SK-N-SH (cell line): ENCODE measurements at regions not wholly inside any gene's neighbourhood (a gene's known extent, or its start where the extent isn't known, plus 50 kb on each side); places are given as distances from the start of the nearest gene placed in this dataset.

ENCODE experiments used
- CTCF ChIA-PET: fragments of 300-600, 350-600 bp; formaldehyde crosslinking; extraction: SDS; loops from one replicate; lab custom pipeline; 2021; lab: Yijun Ruan, JAX
- POLR2A ChIA-PET: fragments of 350-600 bp; sonication (Branson Sonifier 250); formaldehyde crosslinking; extraction: SDS; loops from one replicate; lab custom pipeline; 2020; ENCODE audit warnings: antibody characterized with exemption, inconsistent platforms; lab: Yijun Ruan, JAX
- DNase-seq: peaks from one replicate; pipeline ENCODE4 v3.0.0; 2012
- H2AFZ ChIP-seq: fragments of 200-600 bp; sonication (generic); 2 replicates; pipeline ENCODE4 v1.8.1; 2016; ENCODE audit warnings: antibody characterized with exemption, mild to moderate bottlenecking, low read depth
- H3F3A ChIP-seq: fragments of 200-600 bp; sonication (generic); replicated peaks from 2 replicates; pipeline ENCODE3; 2016; ENCODE audit warnings: antibody characterized with exemption, mild to moderate bottlenecking; ENCODE audit not compliant: insufficient read depth
- H3K27ac ChIP-seq, 2 experiments: fragments of 200-500 bp in 1 of 2; fragments of 200-600 bp in 1 of 2; sonication (Bioruptor generic) in 1 of 2; sonication (generic), shearing (Covaris generic) in 1 of 2; 2 replicates each; pipeline versions ENCODE4 v1.5.1 to v1.6.1; 2014 to 2016; ENCODE audit warnings: low read depth in 2 of 2, inconsistent platforms in 1 of 2, low read length in 1 of 2, mild to moderate bottlenecking in 1 of 2, mixed read lengths in 1 of 2
- H3K27me3 ChIP-seq: fragments of 200-600 bp; sonication (generic), shearing (Covaris generic); 2 replicates; pipeline ENCODE4 v1.6.1; 2016; ENCODE audit warnings: mixed run types; ENCODE audit not compliant: insufficient read depth
- H3K36me3 ChIP-seq, 2 experiments: fragments of 200-500 bp in 1 of 2; fragments of 200-600 bp in 1 of 2; sonication (Bioruptor generic) in 1 of 2; sonication (generic) in 1 of 2; replicated peaks in 1 of 2; 2 replicates each; pipeline versions ENCODE3 to v1.5.1; 2014 to 2016; ENCODE audit warnings: low read length in 1 of 2, mild to moderate bottlenecking in 1 of 2; ENCODE audit not compliant: insufficient read depth in 2 of 2, control insufficient read depth in 1 of 2
- H3K4me1 ChIP-seq, 2 experiments: fragments of 200-500 bp in 1 of 2; fragments of 200-600 bp in 1 of 2; sonication (Bioruptor generic) in 1 of 2; sonication (generic), shearing (Covaris generic) in 1 of 2; 2 replicates each; pipeline versions ENCODE4 v1.5.1 to v1.6.1; 2014 to 2016; ENCODE audit warnings: low read depth in 1 of 2, low read length in 1 of 2, mixed run types in 1 of 2; ENCODE audit not compliant: insufficient read depth in 2 of 2, control insufficient read depth in 1 of 2
- H3K4me2 ChIP-seq: fragments of 200-600 bp; sonication (generic), shearing (Covaris generic); 2 replicates; pipeline ENCODE4 v1.6.1; 2017; ENCODE audit warnings: mixed run types
- H3K4me3 ChIP-seq, 2 experiments: fragments of 200-500 bp in 1 of 2; fragments of 200-600 bp in 1 of 2; sonication (Bioruptor generic) in 1 of 2; sonication (generic), shearing (Covaris generic) in 1 of 2; 2 replicates each; pipeline versions ENCODE4 v1.5.1 to v1.8.1; 2014 to 2016; ENCODE audit warnings: low read depth in 2 of 2, inconsistent platforms in 1 of 2, low read length in 1 of 2, mild to moderate bottlenecking in 1 of 2, mixed read lengths in 1 of 2, moderate library complexity in 1 of 2
- H3K79me2 ChIP-seq: fragments of 200-600 bp; sonication (generic); 2 replicates; pipeline ENCODE4 v1.8.1; 2017; ENCODE audit warnings: mild to moderate bottlenecking; ENCODE audit not compliant: insufficient read depth
- H3K9ac ChIP-seq: fragments of 200-600 bp; sonication (generic); 2 replicates; pipeline ENCODE4 v1.6.1; 2017; ENCODE audit warnings: mixed run types
- H3K9me2 ChIP-seq: fragments of 200-600 bp; sonication (generic); 2 replicates; pipeline ENCODE4 v1.6.1; 2017; ENCODE audit warnings: mixed run types
- H3K9me3 ChIP-seq: fragments of 200-600 bp; sonication (generic); 2 replicates; pipeline ENCODE4 v1.6.1; 2017; ENCODE audit warnings: mixed run types, mild to moderate bottlenecking, moderate library complexity
- H4K20me1 ChIP-seq: fragments of 200-600 bp; sonication (generic); 2 replicates; pipeline ENCODE4 v1.6.1; 2017; ENCODE audit warnings: mild to moderate bottlenecking, mixed run types; ENCODE audit not compliant: insufficient read depth
- EP300 ChIP-seq, 2 experiments: IDR thresholded peaks; 2 replicates each; pipeline versions ENCODE4 v1.4.0 to v1.6.1; 2012; ENCODE audit warnings: borderline replicate concordance in 1 of 2, low read depth in 1 of 2, low read length in 1 of 2
- EZH2phosphoT487 ChIP-seq: fragments of 200-600 bp; sonication (generic); IDR thresholded peaks from 2 replicates; pipeline ENCODE4 v1.6.1; 2017; ENCODE audit warnings: low read depth, mixed run types, mild to moderate bottlenecking, antibody characterized with exemption, moderate library complexity, borderline replicate concordance
- FOSL2 ChIP-seq: IDR thresholded peaks from 2 replicates; pipeline ENCODE4 v1.4.0; 2012; ENCODE audit warnings: low read depth, mild to moderate bottlenecking, moderate library complexity, borderline replicate concordance
- FOXJ3 ChIP-seq: sonication (generic); formaldehyde crosslinking; IDR thresholded peaks from 2 replicates; pipeline ENCODE4 v1.5.1; 2020; ENCODE audit warnings: mild to moderate bottlenecking, missing genetic modification reagents
- GABPA ChIP-seq: IDR thresholded peaks from 2 replicates; pipeline ENCODE4 v1.4.0; 2012; ENCODE audit warnings: low read depth, mild to moderate bottlenecking
- GATA2 ChIP-seq: sonication (generic); formaldehyde crosslinking; IDR thresholded peaks from 2 replicates; pipeline ENCODE4 v1.5.0; 2020; ENCODE audit warnings: mild to moderate bottlenecking, missing genetic modification reagents
- JUND ChIP-seq: IDR thresholded peaks from 2 replicates; pipeline ENCODE4 v1.4.0; 2012
- MAX ChIP-seq: IDR thresholded peaks from 2 replicates; pipeline ENCODE4 v1.4.0; 2012; ENCODE audit warnings: low read depth
- MXI1 ChIP-seq: IDR thresholded peaks from 2 replicates; pipeline ENCODE4 v1.6.1; 2012; ENCODE audit warnings: mild to moderate bottlenecking, low read depth, low read length, improper control_type of control experiment
- NFIC ChIP-seq: IDR thresholded peaks from 2 replicates; pipeline ENCODE4 v1.4.0; 2012; ENCODE audit warnings: borderline replicate concordance
- NRF1 ChIP-seq: IDR thresholded peaks from 2 replicates; pipeline ENCODE4 v1.6.1; 2012; ENCODE audit warnings: low read depth, mild to moderate bottlenecking, low read length
- PBX3 ChIP-seq: IDR thresholded peaks from 2 replicates; pipeline ENCODE4; 2012
- RAD21 ChIP-seq: IDR thresholded peaks from 2 replicates; pipeline ENCODE4 v1.6.1; 2012; ENCODE audit warnings: mild to moderate bottlenecking, low read length
- RCOR1 ChIP-seq: fragments of 150-350 bp; IDR thresholded peaks from 2 replicates; pipeline ENCODE4 v1.6.1; 2017; ENCODE audit warnings: antibody characterized with exemption, low read length
- RXRA ChIP-seq: IDR thresholded peaks from 2 replicates; pipeline ENCODE4 v1.4.0; 2012; ENCODE audit warnings: low read depth, mild to moderate bottlenecking, borderline replicate concordance
- SIN3A ChIP-seq: IDR thresholded peaks from 2 replicates; pipeline ENCODE4 v1.6.1; 2012; ENCODE audit warnings: low read depth, mild to moderate bottlenecking, low read length, moderate library complexity, borderline replicate concordance
- TAF1 ChIP-seq: IDR thresholded peaks from 2 replicates; pipeline ENCODE4 v1.6.1; 2012; ENCODE audit warnings: low read depth, mild to moderate bottlenecking, low read length, moderate library complexity, borderline replicate concordance
- TCF12 ChIP-seq: IDR thresholded peaks from 2 replicates; pipeline ENCODE4 v1.4.0; 2012
- USF1 ChIP-seq: IDR thresholded peaks from 2 replicates; pipeline ENCODE4 v1.4.0; 2012; ENCODE audit warnings: low read depth, borderline replicate concordance
- USF2 ChIP-seq: fragments of 150-350 bp; IDR thresholded peaks from 2 replicates; pipeline ENCODE4 v1.6.1; 2017; ENCODE audit warnings: antibody characterized with exemption, low read length, low read depth, borderline replicate concordance
- YY1 ChIP-seq: IDR thresholded peaks from 2 replicates; pipeline ENCODE4 v1.4.0; 2012; ENCODE audit warnings: low read depth, mild to moderate bottlenecking
- ZBTB33 ChIP-seq: IDR thresholded peaks from 2 replicates; pipeline ENCODE4 v1.4.0; 2012; ENCODE audit warnings: low read depth, borderline replicate concordance
- WGBS: methylation state at CpG from one replicate; pipeline ENCODE4 v1.1.6; 2017; ENCODE audit warnings: low lambda C conversion rate; 5-methylcytosine and 5-hydroxymethylcytosine counted together

GRCh38 chr12:61854902-61855301 is 405.3 kb upstream of the USP15 start:
- Histone ChIP-seq H3K9ac (no peak overlapping the region), H3K27me3 (no peaks in the 10 kb centered on the region), H3K36me3 (no peaks in the 10 kb centered on the region)
- POLR2A ChIA-PET: no interaction called here
- TF ChIP-seq FOXJ3 (CRISPR knock-in tag) (no peak), USF1 (no peak), RAD21 (no peak), EZH2phosphoT487 (no peak), FOSL2 (no peak), RCOR1 (no peak), MAX (no peak), GABPA (no peak), PBX3 (no peak), YY1 (no peak), SIN3A (no peak)
- TF ChIP-seq, all 33 proteins: peak for 0
- Histone ChIP-seq H2AFZ (no peak overlapping the region), H3K4me3 (no peak overlapping the region), H3K4me1 (no peaks in the 10 kb centered on the region), H3K27ac (no peak overlapping the region), H3K79me2 (no peaks in the 10 kb centered on the region), H3K9me3 (no peaks in the 10 kb centered on the region), H3K4me2 (no peak overlapping the region), H4K20me1 (no peaks in the 10 kb centered on the region), H3K9me2 (no peaks in the 10 kb centered on the region), H3F3A (no peaks in the 10 kb centered on the region)
- no peak for DNase-seq
- CTCF ChIA-PET: no interaction called here

- Histone ChIP-seq H3K4me3 (no peak overlapping the region), H3K4me2 (no peak overlapping the region), H4K20me1 (no peaks in the 10 kb centered on the region), H3K27ac (no peak overlapping the region), H3K9me2 (no peaks in the 10 kb centered on the region), H3K9me3 (no peaks in the 10 kb centered on the region), H3K4me1 (no peaks in the 10 kb centered on the region), H3F3A (no peaks in the 10 kb centered on the region), H3K27me3 (no peaks in the 10 kb centered on the region), H3K36me3 (no peaks in the 10 kb centered on the region), H2AFZ (no peak overlapping the region), H3K79me2 (no peaks in the 10 kb centered on the region), H3K9ac (no peak overlapping the region)
- ChIA-PET POLR2A (no interaction called here), CTCF (no interaction called here)
- no peak for DNase-seq
- WGBS: 0% methylated on average over 2 of the region's 2 CpGs
- TF ChIP-seq TCF12: no peak
- TF ChIP-seq JUND: no peak
- TF ChIP-seq NFIC: no peak
- no peak for TF ChIP-seq TAF1
- TF ChIP-seq USF2: no peak
- no peak for TF ChIP-seq GABPA
- TF ChIP-seq ZBTB33: no peak
- TF ChIP-seq NRF1: no peak
- TF ChIP-seq RXRA: no peak
- no peak for TF ChIP-seq MAX
- no peak for TF ChIP-seq FOSL2
- no peak for TF ChIP-seq EP300 (IDR thresholded peaks at IDR 0.05; ENCODE audit: borderline replicate concordance in 1 of 2, low read depth in 1 of 2, low read length in 1 of 2)
- no peak for TF ChIP-seq RCOR1
- no peak for TF ChIP-seq MXI1
- TF ChIP-seq SIN3A: no peak
- TF ChIP-seq USF1: no peak
- no peak for TF ChIP-seq GATA2 (CRISPR knock-in tag)
Observed at GRCh38 chr12:61857968-61858367, 402.2 kb upstream of the USP15 start.
